ENCODE measurements at regions not wholly inside any gene's neighbourhood (a gene's known extent, or its start where the extent isn't known, plus 50 kb on each side); places are given as distances from the start of the nearest gene placed in this dataset.

DNA sequence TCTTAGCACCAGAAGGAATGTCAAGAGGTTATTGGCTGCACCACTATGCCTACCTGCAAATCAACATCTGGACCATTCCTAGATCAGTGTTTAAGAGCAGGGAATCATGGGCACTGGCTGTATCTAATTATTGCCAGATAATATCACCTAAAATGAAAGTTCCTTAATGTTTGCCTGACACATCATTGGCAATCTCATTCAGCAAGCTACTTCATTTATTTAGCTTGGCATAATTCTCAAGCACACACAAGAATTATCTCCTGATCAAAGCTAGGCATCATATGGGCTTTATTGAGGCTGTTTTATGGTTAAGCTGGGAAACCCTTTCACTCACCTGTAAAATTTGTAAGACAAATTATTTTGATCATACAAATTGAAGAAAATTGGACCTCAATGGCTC lies 581.7 kb downstream of the INHBA start:
- Histone ChIP-seq H3K9me2 (no peaks in the 10 kb centered on the region), H3K27me3 (ENCODE audit: insufficient read depth) (no peaks in the 10 kb centered on the region), H3K4me3 (ENCODE audit: low read depth in 2 of 2, low read length in 1 of 2) (no peak overlapping the region), H3K9ac (no peak overlapping the region), H4K20me1 (ENCODE audit: insufficient read depth) (no peaks in the 10 kb centered on the region), H3K9me3 (no peaks in the 10 kb centered on the region), H3K27ac (ENCODE audit: low read depth in 2 of 2, low read length in 1 of 2) (no peak overlapping the region), H3K4me2 (no peak overlapping the region), H3K79me2 (ENCODE audit: insufficient read depth) (no peaks in the 10 kb centered on the region), H2AFZ (ENCODE audit: low read depth) (no peak overlapping the region), H3K36me3 (replicated peaks in 1 of 2; ENCODE audit: control insufficient read depth in 1 of 2, insufficient read depth in 2 of 2, low read length in 1 of 2) (no peaks in the 10 kb centered on the region), H3K4me1 (ENCODE audit: control insufficient read depth in 1 of 2, insufficient read depth in 2 of 2, low read depth in 1 of 2, low read length in 1 of 2) (no peaks in the 10 kb centered on the region; a peak in 1 of 4 replicates), H3F3A (replicated peaks; ENCODE audit: insufficient read depth) (peaks cover 6% of the 10 kb centered on the region)
- no peak for DNase-seq
- peak; percentile 59 for TF ChIP-seq GATA2 (CRISPR knock-in tag; IDR thresholded peaks at IDR 0.05)
- no peak for TF ChIP-seq RXRA (IDR thresholded peaks at IDR 0.05; ENCODE audit: borderline replicate concordance, low read depth)
- TF ChIP-seq, protein P1, sequence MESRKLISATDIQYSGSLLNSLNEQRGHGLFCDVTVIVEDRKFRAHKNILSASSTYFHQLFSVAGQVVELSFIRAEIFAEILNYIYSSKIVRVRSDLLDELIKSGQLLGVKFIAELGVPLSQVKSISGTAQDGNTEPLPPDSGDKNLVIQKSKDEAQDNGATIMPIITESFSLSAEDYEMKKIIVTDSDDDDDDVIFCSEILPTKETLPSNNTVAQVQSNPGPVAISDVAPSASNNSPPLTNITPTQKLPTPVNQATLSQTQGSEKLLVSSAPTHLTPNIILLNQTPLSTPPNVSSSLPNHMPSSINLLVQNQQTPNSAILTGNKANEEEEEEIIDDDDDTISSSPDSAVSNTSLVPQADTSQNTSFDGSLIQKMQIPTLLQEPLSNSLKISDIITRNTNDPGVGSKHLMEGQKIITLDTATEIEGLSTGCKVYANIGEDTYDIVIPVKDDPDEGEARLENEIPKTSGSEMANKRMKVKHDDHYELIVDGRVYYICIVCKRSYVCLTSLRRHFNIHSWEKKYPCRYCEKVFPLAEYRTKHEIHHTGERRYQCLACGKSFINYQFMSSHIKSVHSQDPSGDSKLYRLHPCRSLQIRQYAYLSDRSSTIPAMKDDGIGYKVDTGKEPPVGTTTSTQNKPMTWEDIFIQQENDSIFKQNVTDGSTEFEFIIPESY (IDR thresholded peaks at IDR 0.05; ENCODE audit: borderline replicate concordance, low read depth): no peak
- 0 out of 4 replicates have a peak, but pooled peaks of 1 of the 2 experiments have one; percentile 13 for TF ChIP-seq EP300 (IDR thresholded peaks at IDR 0.05; ENCODE audit: borderline replicate concordance in 1 of 2, low read depth in 1 of 2, low read length in 1 of 2)
- no peak for TF ChIP-seq MAX (IDR thresholded peaks at IDR 0.05; ENCODE audit: low read depth)
- ChIA-PET CTCF (no interaction called here), POLR2A (no interaction called here)

- no peak overlapping the region for H3K4me2 ChIP-seq
- H3K4me1 ChIP-seq (ENCODE audit: control insufficient read depth in 1 of 2, insufficient read depth in 2 of 2, low read depth in 1 of 2, low read length in 1 of 2): peaks cover 0 to 5% of the 10 kb centered on the region in 2 experiments; a peak in 2 of 4 replicates
- no peak for DNase-seq
- H3K27me3 ChIP-seq (ENCODE audit: insufficient read depth): no peaks in the 10 kb centered on the region
- no peaks in the 10 kb centered on the region for H3K9me3 ChIP-seq
- H4K20me1 ChIP-seq (ENCODE audit: insufficient read depth): no peaks in the 10 kb centered on the region
- no peaks in the 10 kb centered on the region for H3K9me2 ChIP-seq
- no peak overlapping the region for H3K9ac ChIP-seq
- H3F3A ChIP-seq (replicated peaks; ENCODE audit: insufficient read depth): peaks cover 6% of the 10 kb centered on the region
- CTCF ChIA-PET: interaction anchor here (0.7 to 1.5 kb wide), 2 partner anchors 15 to 578 kb away, joined by 3 to 6 read pairs; no protein-coding TSS in a partner anchor
- 37% methylated on average over 4 of the region's 4 CpGs for WGBS (ENCODE audit: low lambda C conversion rate)
- TF ChIP-seq TCF12 (IDR thresholded peaks at IDR 0.05) (no peak), MAX (IDR thresholded peaks at IDR 0.05; ENCODE audit: low read depth) (no peak), RAD21 (IDR thresholded peaks at IDR 0.05; ENCODE audit: low read length) (peak; percentile 23), USF2 (IDR thresholded peaks at IDR 0.05; ENCODE audit: borderline replicate concordance, low read depth, low read length) (no peak), MXI1 (IDR thresholded peaks at IDR 0.05; ENCODE audit: low read depth, low read length) (no peak), REST (IDR thresholded peaks at IDR 0.05; ENCODE audit: low read depth, low read length) (no peak)
- TF ChIP-seq, protein P1 (IDR thresholded peaks at IDR 0.05; ENCODE audit: borderline replicate concordance, low read depth): no peak
- H3K36me3 ChIP-seq (replicated peaks in 1 of 2; ENCODE audit: control insufficient read depth in 1 of 2, insufficient read depth in 2 of 2, low read length in 1 of 2): no peaks in the 10 kb centered on the region
- no peaks in the 10 kb centered on the region for H3K79me2 ChIP-seq (ENCODE audit: insufficient read depth)
- no peak overlapping the region for H3K27ac ChIP-seq (ENCODE audit: low read depth in 2 of 2, low read length in 1 of 2)
- POLR2A ChIA-PET: no interaction called here
- H2AFZ ChIP-seq (ENCODE audit: low read depth): no peak overlapping the region
- H3K4me3 ChIP-seq (ENCODE audit: low read depth in 2 of 2, low read length in 1 of 2): no peak overlapping the region
These were observed 584.4 kb downstream of the INHBA start for GRCh38 chr7:41118486-41118885.

Measured in SK-N-SH (cell line).